ENCODE measurements at regions not wholly inside any gene's neighbourhood (a gene's known extent, or its start where the extent isn't known, plus 50 kb on each side); places are given as distances from the start of the nearest gene placed in this dataset.

GRCh38 chr1:38240618-38241017 lies 194.0 kb upstream of the POU3F1 start:
- no peak for DNase-seq (ENCODE audit: low read depth in 1 of 2, low spot score in 1 of 2)

- DNase-seq (ENCODE audit: low read depth in 1 of 2, low spot score in 1 of 2), result no peak
These were observed 192.8 kb upstream of the POU3F1 start for GRCh38 chr1:38239258-38239835.

- DNase-seq (ENCODE audit: low read depth in 1 of 2, low spot score in 1 of 2), result no peak
These were observed 191.7 kb upstream of the POU3F1 start for GRCh38 chr1:38238294-38238693.

GRCh38 chr1:38235705-38236104 lies 189.1 kb upstream of the POU3F1 start:
- DNase-seq (ENCODE audit: low read depth in 1 of 2, low spot score in 1 of 2), result no peak

GRCh38 chr1:38231941-38232340 lies 185.3 kb upstream of the POU3F1 start:
- no peak for DNase-seq (ENCODE audit: low read depth in 1 of 2, low spot score in 1 of 2)

- no peak for DNase-seq (ENCODE audit: low read depth in 1 of 2, low spot score in 1 of 2)
These were observed 182.1 kb upstream of the POU3F1 start for GRCh38 chr1:38228718-38229117.

- DNase-seq (ENCODE audit: low read depth in 1 of 2, low spot score in 1 of 2), result no peak
These were observed 179.2 kb upstream of the POU3F1 start for GRCh38 chr1:38225745-38226144.

- no peak for DNase-seq (ENCODE audit: low read depth in 1 of 2, low spot score in 1 of 2)
These were observed 176.8 kb upstream of the POU3F1 start for GRCh38 chr1:38223391-38223790.

- no peak for DNase-seq (ENCODE audit: low read depth in 1 of 2, low spot score in 1 of 2)
These were observed 176.3 kb upstream of the POU3F1 start for GRCh38 chr1:38222891-38223290.

- no peak for DNase-seq (ENCODE audit: low read depth in 1 of 2, low spot score in 1 of 2)
These were observed 174.5 kb upstream of the POU3F1 start for GRCh38 chr1:38221006-38221649.

- no peak for DNase-seq (ENCODE audit: low read depth in 1 of 2, low spot score in 1 of 2)
These were observed 170.7 kb upstream of the POU3F1 start for GRCh38 chr1:38217316-38217715.

GRCh38 chr1:38213646-38214434 lies 167.2 kb upstream of the POU3F1 start:
- no peak for DNase-seq (ENCODE audit: low read depth in 1 of 2, low spot score in 1 of 2)

- no peak for DNase-seq (ENCODE audit: low read depth in 1 of 2, low spot score in 1 of 2)
These were observed 164.2 kb upstream of the POU3F1 start for GRCh38 chr1:38210895-38211177.

- DNase-seq (ENCODE audit: low read depth in 1 of 2, low spot score in 1 of 2), result no peak
These were observed 163.7 kb upstream of the POU3F1 start for GRCh38 chr1:38210021-38210894.

- DNase-seq (ENCODE audit: low read depth in 1 of 2, low spot score in 1 of 2), result no peak
These were observed 162.4 kb upstream of the POU3F1 start for GRCh38 chr1:38208716-38209632.

- DNase-seq (ENCODE audit: low read depth in 1 of 2, low spot score in 1 of 2), result no peak
These were observed 161.3 kb upstream of the POU3F1 start for GRCh38 chr1:38207906-38208305.

- DNase-seq (ENCODE audit: low read depth in 1 of 2, low spot score in 1 of 2), result no peak
These were observed 160.7 kb upstream of the POU3F1 start for GRCh38 chr1:38207275-38207674.

- DNase-seq (ENCODE audit: low read depth in 1 of 2, low spot score in 1 of 2), result no peak
These were observed 158.1 kb upstream of the POU3F1 start for GRCh38 chr1:38204698-38205097.

- DNase-seq (ENCODE audit: low read depth in 1 of 2, low spot score in 1 of 2), result no peak
These were observed 156.8 kb upstream of the POU3F1 start for GRCh38 chr1:38203441-38203840.

- no peak for DNase-seq (ENCODE audit: low read depth in 1 of 2, low spot score in 1 of 2)
These were observed 154.8 kb upstream of the POU3F1 start for GRCh38 chr1:38201431-38201830.

- no peak for DNase-seq (ENCODE audit: low read depth in 1 of 2, low spot score in 1 of 2)
These were observed 152.0 kb upstream of the POU3F1 start for GRCh38 chr1:38198621-38199020.
